PC-9 (cell line): ENCODE measurements at regions not wholly inside any gene's neighbourhood (a gene's known extent, or its start where the extent isn't known, plus 50 kb on each side); places are given as distances from the start of the nearest gene placed in this dataset.

Experiments
- BruUV-seq: library from RNA; stranded (reverse); fragments of 400-500 nt; replicated peaks from 2 replicates; lab custom pipeline; 2021; lab: Mats Ljungman, UMichigan
- CTCF ChIA-PET: fragments of 300-600 bp; sonication (Branson Sonifier 250); formaldehyde crosslinking; loops from one replicate; lab custom pipeline; 2022; ENCODE audit warnings: antibody characterized with exemption; lab: Charles Lee
- POLR2A ChIA-PET: fragments of 300-600 bp; sonication (Branson Sonifier 250); formaldehyde crosslinking; loops from one replicate; lab custom pipeline; 2022; ENCODE audit warnings: antibody characterized with exemption; ENCODE audit not compliant: unreplicated experiment; lab: Charles Lee
- DNase-seq, 2 experiments: peaks; one replicate each; pipeline versions ENCODE4 v3.0.0 to v3.0.0-alpha.2; 2015 to 2022; ENCODE audit warnings: mixed read lengths in 1 of 2
- H2AFZ ChIP-seq: fragments of 200-600 bp; sonication (generic); 2 replicates; pipeline ENCODE4 v1.8.1; 2017; ENCODE audit warnings: antibody characterized with exemption
- H3F3A ChIP-seq: fragments of 200-600 bp; sonication (generic); 2 replicates; pipeline ENCODE4 v1.8.1; 2017; ENCODE audit warnings: antibody characterized with exemption, mild to moderate bottlenecking, low read depth; ENCODE audit not compliant: insufficient read depth
- H3K27ac ChIP-seq: fragments of 200-600 bp; sonication (generic); 2 replicates; pipeline ENCODE4 v1.6.1; 2016; ENCODE audit warnings: mixed run types
- H3K27me3 ChIP-seq: fragments of 200-600 bp; sonication (generic); 2 replicates; pipeline ENCODE4 v1.6.1; 2016; ENCODE audit warnings: low read depth, mixed run types; ENCODE audit not compliant: insufficient read depth
- H3K36me3 ChIP-seq: fragments of 200-600 bp; sonication (generic); 2 replicates; pipeline ENCODE4 v1.6.1; 2016; ENCODE audit warnings: low read depth, mixed run types
- H3K4me1 ChIP-seq: fragments of 200-600 bp; sonication (generic); replicated peaks from 2 replicates; pipeline ENCODE4 v1.6.1; 2016; ENCODE audit warnings: mixed run types; ENCODE audit not compliant: insufficient read depth
- H3K4me2 ChIP-seq: fragments of 200-600 bp; sonication (generic); 2 replicates; pipeline ENCODE4 v1.6.1; 2017; ENCODE audit warnings: mixed run types
- H3K4me3 ChIP-seq: fragments of 200-600 bp; sonication (generic); 2 replicates; pipeline ENCODE4 v1.6.1; 2016; ENCODE audit warnings: mixed run types
- H3K79me2 ChIP-seq: fragments of 200-600 bp; sonication (generic); 2 replicates; pipeline ENCODE4 v1.6.1; 2017; ENCODE audit warnings: low read depth, mixed run types
- H3K9me2 ChIP-seq: fragments of 200-600 bp; sonication (generic); 2 replicates; pipeline ENCODE4 v1.8.1; 2017; ENCODE audit warnings: mild to moderate bottlenecking; ENCODE audit not compliant: insufficient read depth
- H3K9me3 ChIP-seq: fragments of 200-600 bp; sonication (generic); 2 replicates; pipeline ENCODE4 v1.8.1; 2016; ENCODE audit warnings: low read depth; ENCODE audit not compliant: insufficient read depth
- H4K20me1 ChIP-seq: fragments of 200-600 bp; sonication (generic); 2 replicates; pipeline ENCODE4 v1.8.1; 2017; ENCODE audit not compliant: insufficient read depth
- EZH2 ChIP-seq: fragments of 200-600 bp; sonication (generic); IDR thresholded peaks from 2 replicates; pipeline ENCODE4 v1.8.0; 2017; ENCODE audit warnings: antibody characterized with exemption, low read depth
- intact Hi-C: fragments of 100-400 bp; cut with micrococcal nuclease; formaldehyde crosslinking; loops from one replicate; pipeline ENCODE4 v1.10.0; 2022; ENCODE audit not compliant: unreplicated experiment
- TF ChIP-seq, protein P1 (sequence below): fragments of 200-600 bp; sonication (generic); conservative IDR thresholded peaks from 2 replicates; pipeline ENCODE4 v1.6.1; 2017; ENCODE audit warnings: mixed run types, antibody characterized with exemption, mild to moderate bottlenecking, moderate library complexity

DNA sequence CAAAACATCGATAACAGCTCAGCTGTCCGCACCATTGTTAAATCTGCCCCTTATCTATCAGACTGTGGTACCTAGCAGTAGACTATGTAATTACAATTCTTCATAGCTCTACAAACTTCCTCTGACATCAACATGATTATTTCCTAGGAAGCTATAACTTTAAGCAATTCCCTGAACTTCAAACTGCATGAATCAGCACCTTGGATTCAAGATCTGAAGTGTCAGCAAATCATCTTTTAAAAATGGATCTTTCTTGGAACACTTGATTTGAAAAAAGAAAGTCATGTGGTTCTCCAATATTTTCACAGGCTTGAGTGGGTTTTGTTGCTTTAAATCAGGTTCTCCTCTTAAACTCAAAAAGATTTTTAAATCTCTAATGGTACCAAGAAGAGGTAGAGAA is 680.7 kb upstream of the LMCD1 start:
- Histone ChIP-seq H3K27ac (no peak overlapping the region), H3K36me3 (no peaks in the 10 kb centered on the region), H4K20me1 (no peaks in the 10 kb centered on the region), H3K27me3 (no peaks in the 10 kb centered on the region), H3K4me3 (no peak overlapping the region), H3K79me2 (no peaks in the 10 kb centered on the region), H3K4me1 (no peaks in the 10 kb centered on the region), H2AFZ (no peak overlapping the region), H3K9me2 (no peaks in the 10 kb centered on the region), H3F3A (no peaks in the 10 kb centered on the region), H3K4me2 (no peak overlapping the region), H3K9me3 (no peaks in the 10 kb centered on the region)
- intact Hi-C loops = no loop called here
- BruUV-seq = no TSS peak
- no peak for TF ChIP-seq EZH2
- TF ChIP-seq, protein P1, sequence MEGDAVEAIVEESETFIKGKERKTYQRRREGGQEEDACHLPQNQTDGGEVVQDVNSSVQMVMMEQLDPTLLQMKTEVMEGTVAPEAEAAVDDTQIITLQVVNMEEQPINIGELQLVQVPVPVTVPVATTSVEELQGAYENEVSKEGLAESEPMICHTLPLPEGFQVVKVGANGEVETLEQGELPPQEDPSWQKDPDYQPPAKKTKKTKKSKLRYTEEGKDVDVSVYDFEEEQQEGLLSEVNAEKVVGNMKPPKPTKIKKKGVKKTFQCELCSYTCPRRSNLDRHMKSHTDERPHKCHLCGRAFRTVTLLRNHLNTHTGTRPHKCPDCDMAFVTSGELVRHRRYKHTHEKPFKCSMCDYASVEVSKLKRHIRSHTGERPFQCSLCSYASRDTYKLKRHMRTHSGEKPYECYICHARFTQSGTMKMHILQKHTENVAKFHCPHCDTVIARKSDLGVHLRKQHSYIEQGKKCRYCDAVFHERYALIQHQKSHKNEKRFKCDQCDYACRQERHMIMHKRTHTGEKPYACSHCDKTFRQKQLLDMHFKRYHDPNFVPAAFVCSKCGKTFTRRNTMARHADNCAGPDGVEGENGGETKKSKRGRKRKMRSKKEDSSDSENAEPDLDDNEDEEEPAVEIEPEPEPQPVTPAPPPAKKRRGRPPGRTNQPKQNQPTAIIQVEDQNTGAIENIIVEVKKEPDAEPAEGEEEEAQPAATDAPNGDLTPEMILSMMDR = no peak
- CTCF ChIA-PET = no interaction called here
- POLR2A ChIA-PET = no interaction called here
- no peak for DNase-seq

DNA sequence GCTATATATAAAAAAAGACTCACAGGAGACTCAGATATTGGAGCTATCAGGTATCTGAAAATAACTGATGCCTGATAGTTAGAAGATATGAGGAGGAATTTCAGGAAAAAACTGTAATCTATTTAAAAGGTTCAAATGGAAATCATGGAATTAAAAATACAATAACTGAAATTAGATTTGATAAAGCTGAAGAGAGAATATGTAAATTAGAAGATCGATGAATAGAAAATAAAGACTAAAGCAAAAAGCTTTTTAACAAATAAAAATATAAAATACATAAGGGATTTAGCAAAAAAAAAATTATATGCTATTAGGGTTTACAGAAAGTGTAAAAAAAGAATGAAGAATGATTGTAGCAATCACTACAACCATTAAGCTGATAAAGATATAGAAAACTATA is 679.8 kb upstream of the LMCD1 start:
- intact Hi-C loops = no loop called here
- H3K27me3 ChIP-seq = no peaks in the 10 kb centered on the region
- no peaks in the 10 kb centered on the region for H3K36me3 ChIP-seq
- no peak overlapping the region for H2AFZ ChIP-seq
- no peak overlapping the region for H3K4me3 ChIP-seq
- H3K4me2 ChIP-seq = no peak overlapping the region
- no peak overlapping the region for H3K27ac ChIP-seq
- H3K79me2 ChIP-seq = no peaks in the 10 kb centered on the region
- no peaks in the 10 kb centered on the region for H4K20me1 ChIP-seq
- BruUV-seq = no TSS peak
- no peaks in the 10 kb centered on the region for H3K4me1 ChIP-seq
- TF ChIP-seq EZH2 = no peak
- TF ChIP-seq, protein P1 = no peak
- ChIA-PET CTCF (no interaction called here), POLR2A (no interaction called here)
- no peaks in the 10 kb centered on the region for H3F3A ChIP-seq
- no peaks in the 10 kb centered on the region for H3K9me2 ChIP-seq
- no peak for DNase-seq
- no peaks in the 10 kb centered on the region for H3K9me3 ChIP-seq

- Histone ChIP-seq H3K27ac (no peak overlapping the region), H3F3A (no peaks in the 10 kb centered on the region), H3K9me3 (no peaks in the 10 kb centered on the region), H3K36me3 (no peaks in the 10 kb centered on the region), H2AFZ (no peak overlapping the region), H3K4me2 (no peak overlapping the region), H3K9me2 (no peaks in the 10 kb centered on the region), H3K27me3 (peaks cover 5% of the 10 kb centered on the region; the same call in 1 of the 2 replicates), H4K20me1 (no peaks in the 10 kb centered on the region), H3K4me1 (no peaks in the 10 kb centered on the region), H3K79me2 (no peaks in the 10 kb centered on the region), H3K4me3 (no peak overlapping the region)
- ChIA-PET CTCF (no interaction called here), POLR2A (no interaction called here)
- BruUV-seq = no TSS peak
- no peak for DNase-seq
- TF ChIP-seq EZH2 = no peak
- TF ChIP-seq, protein P1 = no peak
- intact Hi-C loops = no loop called here
Observed at GRCh38 chr3:7841451-7841850, 660.2 kb upstream of the LMCD1 start.
